ENCODE measurements at regions not wholly inside any gene's neighbourhood (a gene's known extent, or its start where the extent isn't known, plus 50 kb on each side); places are given as distances from the start of the nearest gene placed in this dataset.

DNA sequence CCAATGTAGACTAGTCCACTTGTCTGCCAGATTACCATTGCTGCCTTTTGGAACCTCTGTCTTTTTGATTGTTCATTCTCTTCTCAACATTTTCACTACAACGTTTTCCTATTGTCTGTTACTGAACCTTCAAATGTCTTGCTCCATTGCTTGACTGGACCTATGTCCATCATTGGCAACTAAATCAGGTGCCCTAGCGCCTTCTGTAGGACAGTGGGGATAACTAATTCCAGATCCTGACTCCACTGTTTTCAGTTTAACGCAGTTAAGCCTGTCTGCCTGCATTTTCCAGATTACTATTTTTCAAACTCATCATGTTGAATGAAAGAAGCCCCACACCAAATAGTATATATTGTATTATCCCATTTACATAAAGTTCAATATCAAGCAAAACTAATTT, 433.6 kb downstream of the RNF144B start:
- 70 to 82% methylated on average over 3 of the region's 3 CpGs for WGBS, 2 experiments

DNA sequence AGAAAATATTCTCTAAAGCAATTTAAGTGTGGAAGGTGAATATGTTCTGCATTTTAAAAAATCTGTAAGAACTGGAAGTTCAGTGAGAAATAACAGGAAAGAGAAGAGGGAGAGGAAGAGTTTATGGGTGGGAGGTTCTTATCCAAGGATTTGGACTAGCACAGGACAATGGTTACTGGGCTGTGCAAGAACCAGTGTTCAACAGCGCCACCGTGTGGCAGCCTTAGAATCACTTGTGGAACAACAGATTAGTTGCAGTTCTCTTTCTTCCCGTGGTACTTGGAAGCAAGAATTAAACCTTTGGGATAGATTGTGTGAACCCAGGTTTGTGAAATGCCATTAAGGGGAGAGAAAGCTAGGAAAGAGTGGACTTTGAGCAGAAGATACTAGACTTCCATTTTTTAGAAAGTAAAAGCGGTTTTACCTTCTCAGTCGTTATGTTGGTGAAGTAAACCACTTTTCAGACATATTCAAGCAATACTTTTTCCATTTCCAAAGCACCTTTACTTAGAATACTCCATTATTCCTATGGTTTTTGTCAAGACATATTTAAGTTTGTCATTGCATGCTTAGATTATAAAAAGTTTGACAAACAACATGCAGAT, 436.7 kb downstream of the RNF144B start:
- no peaks in the 10 kb centered on the region for H3K4me1 ChIP-seq (ENCODE audit: control insufficient read depth, insufficient read depth, low read length)
- H3K9me3 ChIP-seq (ENCODE audit: control insufficient read depth, low read length), result peaks cover 3% of the 10 kb centered on the region
- no peaks in the 10 kb centered on the region for H3K36me3 ChIP-seq (ENCODE audit: control insufficient read depth, insufficient read depth, low read length)
- H3K4me3 ChIP-seq (ENCODE audit: insufficient read depth, low read depth, low read length), result no peak overlapping the region
- no peak overlapping the region for H3K27ac ChIP-seq (ENCODE audit: insufficient read depth, low read depth, low read length, poor library complexity, severe bottlenecking)
- WGBS, 2 experiments, result 70 to 71% methylated on average over 5 of the region's 5 CpGs
- H3K27me3 ChIP-seq (ENCODE audit: control insufficient read depth, insufficient read depth, low read length, poor library complexity, severe bottlenecking), result no peaks in the 10 kb centered on the region

More for the DNA sequence above, 433.6 kb downstream of the RNF144B start:
- Histone ChIP-seq H3K4me1 (ENCODE audit: control insufficient read depth, insufficient read depth, low read length) (no peaks in the 10 kb centered on the region), H3K27ac (ENCODE audit: insufficient read depth, low read depth, low read length, poor library complexity, severe bottlenecking) (no peak overlapping the region), H3K9me3 (ENCODE audit: control insufficient read depth, low read length) (peaks cover 3% of the 10 kb centered on the region), H3K36me3 (ENCODE audit: control insufficient read depth, insufficient read depth, low read length) (no peaks in the 10 kb centered on the region), H3K4me3 (ENCODE audit: insufficient read depth, low read depth, low read length) (no peak overlapping the region), H3K27me3 (ENCODE audit: control insufficient read depth, insufficient read depth, low read length, poor library complexity, severe bottlenecking) (no peaks in the 10 kb centered on the region)

DNA sequence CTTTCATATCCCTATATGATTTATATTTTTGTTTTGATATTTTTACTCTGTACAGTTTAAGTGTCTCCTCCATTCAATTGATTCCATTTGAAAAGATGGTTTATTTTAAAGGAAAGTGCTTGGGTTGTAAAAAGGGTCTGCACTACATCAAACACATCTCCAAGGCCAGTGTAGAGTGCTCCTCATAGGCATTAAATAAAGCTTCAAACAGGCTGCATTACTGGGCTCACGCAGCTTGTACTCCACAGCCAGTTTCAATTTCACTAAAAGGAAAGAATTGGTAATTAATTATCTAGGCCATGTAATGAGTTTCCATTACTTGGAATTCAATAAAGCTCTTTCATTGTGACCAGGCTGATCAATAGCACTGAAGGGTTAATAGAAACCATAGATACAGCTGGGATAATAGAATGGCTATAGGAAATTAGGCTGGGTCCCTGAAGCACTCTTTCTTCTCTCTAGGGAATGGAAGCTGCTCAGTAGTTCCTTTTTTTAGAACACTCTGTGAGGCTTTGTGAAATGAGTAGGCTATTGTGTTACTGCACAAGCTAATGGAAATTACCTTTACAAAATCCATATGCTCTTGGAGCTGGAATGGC, 442.2 kb downstream of the RNF144B start:
- Histone ChIP-seq H3K4me1 (ENCODE audit: control insufficient read depth, insufficient read depth, low read length) (no peaks in the 10 kb centered on the region), H3K9me3 (ENCODE audit: control insufficient read depth, low read length) (no peaks in the 10 kb centered on the region), H3K4me3 (ENCODE audit: insufficient read depth, low read depth, low read length) (no peak overlapping the region), H3K36me3 (ENCODE audit: control insufficient read depth, insufficient read depth, low read length) (no peaks in the 10 kb centered on the region), H3K27ac (ENCODE audit: insufficient read depth, low read depth, low read length, poor library complexity, severe bottlenecking) (no peak overlapping the region), H3K27me3 (ENCODE audit: control insufficient read depth, insufficient read depth, low read length, poor library complexity, severe bottlenecking) (no peaks in the 10 kb centered on the region)
- 100% methylated on average over 1 of the region's 1 CpG; no CpG with 5 or more reads in 1 of the 2 experiments for WGBS, 2 experiments

DNA sequence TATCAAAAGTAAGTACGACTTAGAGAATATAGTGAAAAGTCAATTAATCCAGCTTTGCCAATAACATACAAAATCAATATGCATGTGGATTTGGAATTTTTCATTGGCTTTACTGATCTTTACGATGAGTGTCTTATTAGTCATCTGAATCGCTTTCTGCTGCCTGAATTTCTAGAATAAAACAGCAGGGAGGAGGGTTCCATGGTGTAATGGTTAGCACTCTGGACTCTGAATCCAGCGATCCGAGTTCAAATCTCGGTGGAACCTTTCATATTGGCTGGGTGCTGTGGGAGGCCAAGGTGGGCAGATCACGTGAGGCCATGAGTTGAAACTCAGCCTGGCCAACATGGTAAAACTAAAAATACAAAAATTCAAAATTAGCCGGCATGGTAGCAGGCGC, 448.8 kb downstream of the RNF144B start:
- 94 to 96% methylated on average over 8 to 9 of the region's 9 CpGs for WGBS, 2 experiments
- no peak overlapping the region for H3K27ac ChIP-seq (ENCODE audit: insufficient read depth, low read depth, low read length, poor library complexity, severe bottlenecking)
- no peaks in the 10 kb centered on the region for H3K9me3 ChIP-seq (ENCODE audit: control insufficient read depth, low read length)
- H3K4me3 ChIP-seq (ENCODE audit: insufficient read depth, low read depth, low read length), result no peak overlapping the region
- H3K36me3 ChIP-seq (ENCODE audit: control insufficient read depth, insufficient read depth, low read length), result no peaks in the 10 kb centered on the region
- H3K4me1 ChIP-seq (ENCODE audit: control insufficient read depth, insufficient read depth, low read length), result no peaks in the 10 kb centered on the region
- no peaks in the 10 kb centered on the region for H3K27me3 ChIP-seq (ENCODE audit: control insufficient read depth, insufficient read depth, low read length, poor library complexity, severe bottlenecking)

DNA sequence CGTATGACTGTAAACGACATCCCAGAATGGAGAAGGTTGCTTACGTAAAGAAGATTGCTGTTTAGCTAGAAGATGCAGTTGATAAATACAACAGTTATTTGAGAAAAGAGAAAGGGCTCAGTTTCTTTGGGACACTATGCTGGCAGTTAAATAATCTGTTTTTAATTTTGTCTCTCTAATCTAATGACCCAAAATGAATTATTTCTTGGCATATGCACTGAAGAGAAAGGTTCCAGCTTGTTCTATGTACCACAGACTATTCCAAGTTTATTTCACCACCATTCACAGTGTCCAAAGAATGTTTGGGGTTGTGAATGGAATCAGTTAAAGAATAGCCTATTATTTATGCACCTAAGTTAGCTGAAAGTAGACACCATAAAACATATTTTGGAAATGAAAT, 449.9 kb downstream of the RNF144B start:
- Histone ChIP-seq H3K9me3 (ENCODE audit: control insufficient read depth, low read length) (no peaks in the 10 kb centered on the region), H3K27me3 (ENCODE audit: control insufficient read depth, insufficient read depth, low read length, poor library complexity, severe bottlenecking) (no peaks in the 10 kb centered on the region), H3K4me3 (ENCODE audit: insufficient read depth, low read depth, low read length) (no peak overlapping the region), H3K27ac (ENCODE audit: insufficient read depth, low read depth, low read length, poor library complexity, severe bottlenecking) (no peak overlapping the region), H3K4me1 (ENCODE audit: control insufficient read depth, insufficient read depth, low read length) (no peaks in the 10 kb centered on the region), H3K36me3 (ENCODE audit: control insufficient read depth, insufficient read depth, low read length) (no peaks in the 10 kb centered on the region)
- WGBS, 2 experiments, result 62 to 64% methylated on average over 3 of the region's 3 CpGs

DNA sequence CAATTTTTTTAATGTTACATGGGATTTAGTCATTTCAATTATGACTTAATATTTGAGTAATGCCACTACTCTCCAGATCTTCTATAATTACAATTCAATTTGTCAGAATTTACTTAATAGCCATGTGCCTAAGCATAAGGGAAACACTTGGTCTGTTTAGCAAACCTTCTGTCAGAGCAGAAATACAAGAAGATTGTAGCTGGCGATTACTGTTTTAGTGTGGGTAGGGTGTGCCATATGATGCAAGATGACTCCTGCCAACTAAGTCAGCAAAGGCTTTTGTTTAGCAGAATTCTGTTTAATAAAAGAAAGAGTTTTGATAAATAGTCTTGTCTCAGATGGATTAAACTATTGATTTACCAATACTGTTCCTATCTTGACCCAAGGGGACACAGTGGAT, 455.4 kb downstream of the RNF144B start:
- Histone ChIP-seq H3K36me3 (ENCODE audit: control insufficient read depth, insufficient read depth, low read length) (no peaks in the 10 kb centered on the region), H3K27me3 (ENCODE audit: control insufficient read depth, insufficient read depth, low read length, poor library complexity, severe bottlenecking) (no peaks in the 10 kb centered on the region), H3K27ac (ENCODE audit: insufficient read depth, low read depth, low read length, poor library complexity, severe bottlenecking) (no peak overlapping the region), H3K4me1 (ENCODE audit: control insufficient read depth, insufficient read depth, low read length) (no peaks in the 10 kb centered on the region), H3K4me3 (ENCODE audit: insufficient read depth, low read depth, low read length) (no peak overlapping the region), H3K9me3 (ENCODE audit: control insufficient read depth, low read length) (no peaks in the 10 kb centered on the region)
- WGBS, 2 experiments, result 97 to 100% methylated on average over 1 of the region's 1 CpG

DNA sequence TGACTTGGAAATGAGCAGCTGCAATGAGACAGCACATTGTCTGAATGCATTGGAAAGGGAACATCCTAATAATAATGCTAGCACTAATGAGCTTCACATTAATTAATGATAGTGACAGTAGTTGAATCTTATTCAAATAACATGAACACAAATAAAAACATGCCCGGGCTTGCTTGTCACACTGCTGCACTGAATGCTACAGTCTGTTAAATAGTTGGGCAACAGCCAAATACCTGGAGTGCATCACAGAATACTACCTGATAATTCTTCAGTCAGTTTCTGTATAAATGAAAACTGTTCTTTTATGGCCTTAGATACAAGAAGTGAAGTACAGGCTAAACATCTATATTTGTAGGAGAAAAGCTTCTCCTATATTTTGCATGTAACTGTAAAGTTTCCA, 458.7 kb downstream of the RNF144B start:
- no peaks in the 10 kb centered on the region for H3K9me3 ChIP-seq (ENCODE audit: control insufficient read depth, low read length)
- WGBS, 2 experiments, result 69 to 75% methylated on average over 1 of the region's 1 CpG
- H3K36me3 ChIP-seq (ENCODE audit: control insufficient read depth, insufficient read depth, low read length), result no peaks in the 10 kb centered on the region
- no peaks in the 10 kb centered on the region for H3K27me3 ChIP-seq (ENCODE audit: control insufficient read depth, insufficient read depth, low read length, poor library complexity, severe bottlenecking)
- no peak overlapping the region for H3K4me3 ChIP-seq (ENCODE audit: insufficient read depth, low read depth, low read length)
- H3K27ac ChIP-seq (ENCODE audit: insufficient read depth, low read depth, low read length, poor library complexity, severe bottlenecking), result no peak overlapping the region
- H3K4me1 ChIP-seq (ENCODE audit: control insufficient read depth, insufficient read depth, low read length), result no peaks in the 10 kb centered on the region

DNA sequence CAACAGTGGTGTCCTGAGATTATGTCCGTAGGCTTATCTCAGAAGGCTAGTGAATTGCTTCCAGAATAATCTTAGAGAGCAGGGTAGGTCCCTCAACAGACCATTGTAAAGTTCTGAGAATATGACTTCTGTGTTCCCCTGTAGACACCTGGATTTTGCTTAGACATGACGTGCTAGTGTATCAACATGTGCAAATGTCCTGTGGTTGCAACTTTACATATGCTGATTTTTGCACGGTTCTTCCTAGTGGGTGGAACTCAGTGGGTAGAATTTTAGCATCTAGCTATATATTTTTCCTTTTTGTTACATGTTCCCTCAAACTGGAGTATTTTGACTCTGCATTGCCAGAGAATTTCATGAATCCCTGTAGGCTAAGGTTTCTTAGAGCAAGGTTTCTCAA, 459.2 kb downstream of the RNF144B start:
- no peaks in the 10 kb centered on the region for H3K27me3 ChIP-seq (ENCODE audit: control insufficient read depth, insufficient read depth, low read length, poor library complexity, severe bottlenecking)
- H3K4me3 ChIP-seq (ENCODE audit: insufficient read depth, low read depth, low read length), result no peak overlapping the region
- no peaks in the 10 kb centered on the region for H3K4me1 ChIP-seq (ENCODE audit: control insufficient read depth, insufficient read depth, low read length)
- H3K36me3 ChIP-seq (ENCODE audit: control insufficient read depth, insufficient read depth, low read length), result no peaks in the 10 kb centered on the region
- no peaks in the 10 kb centered on the region for H3K9me3 ChIP-seq (ENCODE audit: control insufficient read depth, low read length)
- no peak overlapping the region for H3K27ac ChIP-seq (ENCODE audit: insufficient read depth, low read depth, low read length, poor library complexity, severe bottlenecking)
- WGBS, 2 experiments, result 92 to 94% methylated on average over 2 to 3 of the region's 3 CpGs

DNA sequence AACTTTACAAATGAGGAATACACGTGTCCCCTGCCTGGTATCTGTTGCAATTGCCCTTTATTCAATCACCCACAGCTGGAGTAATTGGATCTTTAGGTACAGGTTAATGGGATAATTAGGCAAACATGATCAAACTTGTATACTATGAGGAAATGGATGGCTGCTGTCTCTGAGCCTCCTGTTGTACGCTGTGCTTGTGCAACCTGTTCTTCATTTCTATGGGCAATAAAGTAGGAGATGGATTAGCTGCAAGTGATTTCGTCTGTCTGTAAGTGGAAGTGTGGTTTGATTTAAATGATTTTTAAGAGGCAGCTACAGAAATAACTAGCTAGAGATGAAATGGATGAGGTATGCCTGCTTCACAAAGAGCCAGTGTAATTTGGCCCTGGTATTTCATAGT, 474.1 kb downstream of the RNF144B start:
- 65 to 67% methylated on average over 3 of the region's 3 CpGs for WGBS, 2 experiments
- no peak overlapping the region for H3K27ac ChIP-seq (ENCODE audit: insufficient read depth, low read depth, low read length, poor library complexity, severe bottlenecking)

DNA sequence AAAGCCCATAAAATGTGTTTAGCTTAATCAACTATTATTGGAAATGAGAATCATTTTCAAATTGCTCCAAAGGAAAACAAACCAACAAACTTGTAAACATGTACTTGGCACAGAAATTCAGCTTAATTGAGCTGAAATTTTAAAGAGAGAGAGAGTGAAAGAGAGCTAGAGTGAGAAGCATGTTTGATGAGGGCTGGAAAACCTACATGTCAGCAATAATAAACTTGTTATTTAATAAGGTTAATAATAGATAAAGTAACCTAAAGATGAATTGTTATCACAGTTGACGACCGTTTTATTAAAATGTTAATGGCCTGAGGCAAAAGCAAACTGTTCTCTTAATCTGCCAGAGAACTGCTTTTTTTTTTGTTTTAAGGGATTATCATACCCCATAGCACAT, 496.1 kb downstream of the RNF144B start:
- Histone ChIP-seq H3K9me3 (ENCODE audit: control insufficient read depth, low read length) (no peaks in the 10 kb centered on the region), H3K4me1 (ENCODE audit: control insufficient read depth, insufficient read depth, low read length) (no peaks in the 10 kb centered on the region), H3K36me3 (ENCODE audit: control insufficient read depth, insufficient read depth, low read length) (no peaks in the 10 kb centered on the region), H3K27me3 (ENCODE audit: control insufficient read depth, insufficient read depth, low read length, poor library complexity, severe bottlenecking) (no peaks in the 10 kb centered on the region), H3K4me3 (ENCODE audit: insufficient read depth, low read depth, low read length) (no peak overlapping the region), H3K27ac (ENCODE audit: insufficient read depth, low read depth, low read length, poor library complexity, severe bottlenecking) (no peak overlapping the region)
- 84 to 95% methylated on average over 2 of the region's 2 CpGs for WGBS, 2 experiments

More for the DNA sequence above, 474.1 kb downstream of the RNF144B start:
- Histone ChIP-seq H3K27me3 (ENCODE audit: control insufficient read depth, insufficient read depth, low read length, poor library complexity, severe bottlenecking) (no peaks in the 10 kb centered on the region), H3K36me3 (ENCODE audit: control insufficient read depth, insufficient read depth, low read length) (no peaks in the 10 kb centered on the region), H3K4me3 (ENCODE audit: insufficient read depth, low read depth, low read length) (no peak overlapping the region), H3K9me3 (ENCODE audit: control insufficient read depth, low read length) (no peaks in the 10 kb centered on the region), H3K4me1 (ENCODE audit: control insufficient read depth, insufficient read depth, low read length) (no peaks in the 10 kb centered on the region)
